GM12892 (cell line): ENCODE measurements at regions not wholly inside any gene's neighbourhood (a gene's known extent, or its start where the extent isn't known, plus 50 kb on each side); places are given as distances from the start of the nearest gene placed in this dataset.

Source experiments
- POLR2A ChIP-seq: IDR thresholded peaks from 2 replicates; pipeline ENCODE4 v1.6.1; 2011; ENCODE audit warnings: low read depth, low read length, control low read depth
- POLR2AphosphoS5 ChIP-seq: IDR thresholded peaks from 2 replicates; pipeline ENCODE4 v1.6.1; 2011; ENCODE audit warnings: low read depth, low read length, control low read depth

DNA sequence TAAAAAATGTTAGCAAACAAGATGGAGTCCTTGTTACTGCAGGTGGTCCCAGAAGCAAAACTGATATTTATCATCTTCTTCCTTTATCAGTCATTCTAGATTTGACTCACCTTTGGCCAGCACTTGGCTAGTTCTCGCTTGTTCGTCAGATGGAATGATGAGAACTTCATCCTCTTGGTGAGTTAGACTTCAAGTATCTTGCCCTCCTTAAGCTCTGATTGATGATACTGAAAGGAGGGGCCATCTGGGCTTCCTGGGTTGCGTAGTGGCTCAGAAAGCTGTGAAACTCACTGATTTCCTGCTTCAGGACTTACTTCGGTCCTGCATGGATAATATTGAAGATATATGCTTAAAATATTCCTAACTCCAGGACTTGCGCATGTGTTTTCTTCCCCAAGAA lies 1248.2 kb upstream of the CDH9 start:
- TF ChIP-seq POLR2AphosphoS5: no peak
- no peak for TF ChIP-seq POLR2A
